ENCODE measurements at regions not wholly inside any gene's neighbourhood (a gene's known extent, or its start where the extent isn't known, plus 50 kb on each side); places are given as distances from the start of the nearest gene placed in this dataset.

- ChIA-PET POLR2A (ENCODE audit: low non-redundant PET) (no interaction called here), CTCF (no interaction called here)
- Histone ChIP-seq H3K27ac (ENCODE audit: low read depth, low read length, poor library complexity, severe bottlenecking) (no peak overlapping the region), H3K4me3 (ENCODE audit: low read depth, low read length, poor library complexity, severe bottlenecking) (no peak overlapping the region), H3K4me1 (ENCODE audit: insufficient read depth, low read length, poor library complexity, severe bottlenecking) (no peaks in the 10 kb centered on the region), H3K36me3 (ENCODE audit: insufficient read depth, low read length, poor library complexity, severe bottlenecking) (no peaks in the 10 kb centered on the region), H3K27me3 (replicated peaks; ENCODE audit: insufficient read depth, low read depth, low read length, poor library complexity) (peaks cover 10% of the 10 kb centered on the region), H3K9me3 (ENCODE audit: low read depth, low read length, poor library complexity, severe bottlenecking) (no peaks in the 10 kb centered on the region)
- no peak for DNase-seq (ENCODE audit: low spot score)
- no TSS peak for BruUV-seq (replicated peaks)
- intact Hi-C loops (cut with micrococcal nuclease; ENCODE audit: unreplicated experiment), result no loop called here
- TF ChIP-seq EZH2 (IDR thresholded peaks at IDR 0.05; ENCODE audit: borderline replicate concordance, low read depth, low read length, poor library complexity, severe bottlenecking) (no peak), CTCF (conservative IDR thresholded peaks at IDR 0.05; ENCODE audit: low read depth, low read length) (no peak)
These were observed 170.3 kb upstream of the TAB2 start for GRCh38 chr6:149147195-149147594.

- Histone ChIP-seq H3K27ac (ENCODE audit: low read depth, low read length, poor library complexity, severe bottlenecking) (no peak overlapping the region), H3K36me3 (ENCODE audit: insufficient read depth, low read length, poor library complexity, severe bottlenecking) (no peaks in the 10 kb centered on the region), H3K4me3 (ENCODE audit: low read depth, low read length, poor library complexity, severe bottlenecking) (no peak overlapping the region), H3K4me1 (ENCODE audit: insufficient read depth, low read length, poor library complexity, severe bottlenecking) (no peaks in the 10 kb centered on the region), H3K9me3 (ENCODE audit: low read depth, low read length, poor library complexity, severe bottlenecking) (no peaks in the 10 kb centered on the region), H3K27me3 (replicated peaks; ENCODE audit: insufficient read depth, low read depth, low read length, poor library complexity) (peaks cover 7% of the 10 kb centered on the region)
- DNase-seq (ENCODE audit: low spot score), result no peak
- BruUV-seq (replicated peaks), result no TSS peak
- TF ChIP-seq CTCF (conservative IDR thresholded peaks at IDR 0.05; ENCODE audit: low read depth, low read length) (no peak), EZH2 (IDR thresholded peaks at IDR 0.05; ENCODE audit: borderline replicate concordance, low read depth, low read length, poor library complexity, severe bottlenecking) (no peak)
- ChIA-PET CTCF (no interaction called here), POLR2A (ENCODE audit: low non-redundant PET) (no interaction called here)
- intact Hi-C loops (cut with micrococcal nuclease; ENCODE audit: unreplicated experiment), result no loop called here
These were observed 169.4 kb upstream of the TAB2 start for GRCh38 chr6:149147938-149148718.

- TF ChIP-seq EZH2 (IDR thresholded peaks at IDR 0.05; ENCODE audit: borderline replicate concordance, low read depth, low read length, poor library complexity, severe bottlenecking), result no peak
- no peak for TF ChIP-seq CTCF (conservative IDR thresholded peaks at IDR 0.05; ENCODE audit: low read depth, low read length)
- no peaks in the 10 kb centered on the region for H3K36me3 ChIP-seq (ENCODE audit: insufficient read depth, low read length, poor library complexity, severe bottlenecking)
- DNase-seq (ENCODE audit: low spot score), result no peak
- H3K4me3 ChIP-seq (ENCODE audit: low read depth, low read length, poor library complexity, severe bottlenecking), result no peak overlapping the region
- no TSS peak for BruUV-seq (replicated peaks)
- no peaks in the 10 kb centered on the region for H3K27me3 ChIP-seq (replicated peaks; ENCODE audit: insufficient read depth, low read depth, low read length, poor library complexity)
- intact Hi-C loops (cut with micrococcal nuclease; ENCODE audit: unreplicated experiment), result no loop called here
- no peak overlapping the region for H3K27ac ChIP-seq (ENCODE audit: low read depth, low read length, poor library complexity, severe bottlenecking)
- ChIA-PET CTCF (no interaction called here), POLR2A (ENCODE audit: low non-redundant PET) (no interaction called here)
- no peaks in the 10 kb centered on the region for H3K4me1 ChIP-seq (ENCODE audit: insufficient read depth, low read length, poor library complexity, severe bottlenecking)
- H3K9me3 ChIP-seq (ENCODE audit: low read depth, low read length, poor library complexity, severe bottlenecking), result no peaks in the 10 kb centered on the region
These were observed 167.9 kb upstream of the TAB2 start for GRCh38 chr6:149149653-149150052.
